PC-3 (cell line): ENCODE measurements at regions not wholly inside any gene's neighbourhood (a gene's known extent, or its start where the extent isn't known, plus 50 kb on each side); places are given as distances from the start of the nearest gene placed in this dataset.
A peak's percentile ranks its signal among the peaks of the same experiment; 100 is the strongest.

Source experiments
- ATAC-seq: fragments of 200-7000 bp; cut with Tn5 transposase; 2 replicates; pipeline ENCODE4 v1.9.1; 2020; ENCODE audit warnings: mild to moderate bottlenecking, moderate library complexity
- BruUV-seq: library from RNA; stranded (reverse); fragments of 400-500 nt; replicated peaks from 2 replicates; lab custom pipeline; 2021; lab: Mats Ljungman, UMichigan
- CTCF ChIA-PET: fragments of 300-600 bp; sonication (Branson Sonifier 250); formaldehyde crosslinking; loops from one replicate; lab custom pipeline; 2022; ENCODE audit warnings: antibody characterized with exemption; lab: Charles Lee
- POLR2A ChIA-PET: fragments of 300-600 bp; sonication (Branson Sonifier 250); formaldehyde crosslinking; loops from one replicate; lab custom pipeline; 2022; ENCODE audit warnings: antibody characterized with exemption; ENCODE audit not compliant: unreplicated experiment; lab: Charles Lee
- DNase-seq: peaks from one replicate; pipeline ENCODE4 v3.0.0-alpha.2; 2015
- H2AFZ ChIP-seq: fragments of 300-600 bp; sonication (generic); 2 replicates; pipeline ENCODE4 v1.6.0; 2016; ENCODE audit warnings: antibody characterized with exemption, low read length
- H3F3A ChIP-seq: fragments of 300-600 bp; sonication (generic); one replicate; pipeline ENCODE4 v1.6.0; 2017; ENCODE audit warnings: antibody characterized with exemption, low read length, control low read depth, mild to moderate bottlenecking; ENCODE audit not compliant: unreplicated experiment
- H3K27ac ChIP-seq: fragments of 300-600 bp; sonication (generic); 2 replicates; pipeline ENCODE4 v1.5.1; 2016; ENCODE audit warnings: mild to moderate bottlenecking, low read length
- H3K27me3 ChIP-seq: fragments of 300-600 bp; sonication (generic); 2 replicates; pipeline ENCODE4 v1.6.1; 2016; ENCODE audit warnings: low read length, mixed read lengths
- H3K36me3 ChIP-seq: fragments of 300-600 bp; sonication (generic); 2 replicates; pipeline ENCODE4 v1.6.1; 2016; ENCODE audit warnings: low read depth, mixed run types, low read length, mixed read lengths
- H3K4me1 ChIP-seq: fragments of 300-600 bp; sonication (generic); 2 replicates; pipeline ENCODE4 v1.5.1; 2016; ENCODE audit warnings: low read length; ENCODE audit not compliant: insufficient read depth
- H3K4me2 ChIP-seq: fragments of 300-600 bp; sonication (generic); 2 replicates; pipeline ENCODE4 v1.6.0; 2016; ENCODE audit warnings: low read length
- H3K4me3 ChIP-seq: fragments of 300-600 bp; sonication (generic); 2 replicates; pipeline ENCODE4 v1.5.1; 2016; ENCODE audit warnings: mild to moderate bottlenecking, low read length, mixed read lengths
- H3K79me2 ChIP-seq: fragments of 300-600 bp; sonication (generic); 2 replicates; pipeline ENCODE4 v1.6.1; 2017; ENCODE audit warnings: low read length, mixed read lengths
- H3K9ac ChIP-seq: fragments of 300-600 bp; sonication (generic); 2 replicates; pipeline ENCODE4 v1.6.0; 2016; ENCODE audit warnings: mild to moderate bottlenecking, low read length
- H3K9me2 ChIP-seq: fragments of 300-600 bp; sonication (generic); replicated peaks from 2 replicates; pipeline ENCODE4 v1.6.1; 2016; ENCODE audit warnings: mixed run types, low read length, mixed read lengths
- H3K9me3 ChIP-seq: fragments of 300-600 bp; sonication (generic); 2 replicates; pipeline ENCODE4 v1.6.1; 2016; ENCODE audit warnings: low read length, mixed read lengths
- H4K20me1 ChIP-seq: fragments of 300-600 bp; sonication (generic); 2 replicates; pipeline ENCODE4 v1.6.1; 2016; ENCODE audit warnings: low read length, mixed read lengths
- CTCF ChIP-seq: fragments of 300-600 bp; sonication (generic); conservative IDR thresholded peaks from 2 replicates; pipeline ENCODE4 v1.5.1; 2017; ENCODE audit warnings: antibody characterized with exemption, low read depth, mild to moderate bottlenecking, low read length
- EZH2 ChIP-seq: fragments of 300-600 bp; sonication (generic); IDR thresholded peaks from one replicate; pipeline ENCODE4 v1.6.1; 2017; ENCODE audit warnings: antibody characterized with exemption, mild to moderate bottlenecking, low read length; ENCODE audit not compliant: unreplicated experiment
- EZH2phosphoT487 ChIP-seq: fragments of 300-600 bp; sonication (generic); IDR thresholded peaks from 2 replicates; pipeline ENCODE4 v1.6.1; 2018; ENCODE audit warnings: mild to moderate bottlenecking, antibody characterized with exemption, low read length, borderline replicate concordance
- intact Hi-C: fragments of 100-400 bp; cut with micrococcal nuclease; formaldehyde crosslinking; loops from 2 replicates; pipeline ENCODE4 v1.9.0; 2023

- ChIA-PET POLR2A (no interaction called here), CTCF (no interaction called here)
- intact Hi-C loops, result no loop called here
- no peak overlapping the region for H2AFZ ChIP-seq
- H4K20me1 ChIP-seq, result no peaks in the 10 kb centered on the region
- no peaks in the 10 kb centered on the region for H3K79me2 ChIP-seq
- no peak for DNase-seq
- H3K4me3 ChIP-seq, result no peak overlapping the region
- no peaks in the 10 kb centered on the region for H3F3A ChIP-seq
- no TSS peak for BruUV-seq
- no peak overlapping the region for H3K4me2 ChIP-seq
- no peaks in the 10 kb centered on the region for H3K9me2 ChIP-seq
- no peak for ATAC-seq
- no peaks in the 10 kb centered on the region for H3K9me3 ChIP-seq
- H3K27ac ChIP-seq, result no peak overlapping the region
- H3K4me1 ChIP-seq, result no peaks in the 10 kb centered on the region
- no peaks in the 10 kb centered on the region for H3K27me3 ChIP-seq
- no peak overlapping the region for H3K9ac ChIP-seq
- H3K36me3 ChIP-seq, result no peaks in the 10 kb centered on the region
- no peak for TF ChIP-seq EZH2phosphoT487
- TF ChIP-seq EZH2, result no peak
- no peak for TF ChIP-seq CTCF
These were observed 134.3 kb upstream of the HAAO start for GRCh38 chr2:42926434-42927333.

GRCh38 chr2:42925742-42926433 lies 133.5 kb upstream of the HAAO start:
- Histone ChIP-seq H3K27ac (no peak overlapping the region), H3K27me3 (no peaks in the 10 kb centered on the region), H3K79me2 (no peaks in the 10 kb centered on the region), H3K4me1 (no peaks in the 10 kb centered on the region), H3K9me3 (no peaks in the 10 kb centered on the region), H3K4me3 (no peak overlapping the region), H3K9ac (no peak overlapping the region), H4K20me1 (no peaks in the 10 kb centered on the region), H3K9me2 (no peaks in the 10 kb centered on the region), H3F3A (no peaks in the 10 kb centered on the region), H2AFZ (0 out of 2 replicates have a peak overlapping the region, but pooled peaks have one; percentile 10), H3K4me2 (no peak overlapping the region), H3K36me3 (no peaks in the 10 kb centered on the region)
- BruUV-seq, result no TSS peak
- TF ChIP-seq EZH2phosphoT487 (no peak), CTCF (no peak), EZH2 (no peak)
- no peak for ATAC-seq
- intact Hi-C loops, result no loop called here
- no peak for DNase-seq
- POLR2A ChIA-PET, result interaction anchor here (0.5 kb wide), 1 partner anchor 16 kb away, joined by 11 read pairs; no protein-coding TSS in a partner anchor
- CTCF ChIA-PET, result no interaction called here
